ENCODE measurements at regions not wholly inside any gene's neighbourhood (a gene's known extent, or its start where the extent isn't known, plus 50 kb on each side); places are given as distances from the start of the nearest gene placed in this dataset.

- TF ChIP-seq CTCF (IDR thresholded peaks at IDR 0.05; ENCODE audit: low read length) (no peak), EZH2 (optimal IDR thresholded peaks at IDR 0.05; ENCODE audit: low read depth, low read length) (no peak), EZH2phosphoT487 (IDR thresholded peaks at IDR 0.05; ENCODE audit: low read length) (no peak)
Measured at GRCh38 chr11:122434786-122435185, 220.7 kb upstream of the UBASH3B start.
